Heart right ventricle (tissue), 16 donors: ENCODE measurements at regions not wholly inside any gene's neighbourhood (a gene's known extent, or its start where the extent isn't known, plus 50 kb on each side); places are given as distances from the start of the nearest gene placed in this dataset.

Source experiments
- ATAC-seq, 8 donors: fragments of 200-7000 bp; cut with Tn5 transposase; one replicate each; pipeline ENCODE4 v1.9.1; 2020; ENCODE audit warnings: mild to moderate bottlenecking in 8 of 8, moderate library complexity in 8 of 8, moderate number of reproducible peaks in 1 of 8
- DNase-seq, 2 donors: peaks; one replicate each; pipeline ENCODE4 v3.0.0-alpha.2; 2020
- H3K27ac ChIP-seq, 10 donors: fragments of 200-600 bp; sonication (generic) in 2 of 10; one replicate each; pipeline versions ENCODE4 v1.5.0 to v1.8.0; 2020 to 2022; ENCODE audit warnings: mild to moderate bottlenecking in 3 of 10
- H3K27me3 ChIP-seq, 7 donors: fragments of 200-600 bp; one replicate each; pipeline ENCODE4 v1.8.0; 2021 to 2022; ENCODE audit warnings: mild to moderate bottlenecking in 2 of 7
- H3K36me3 ChIP-seq, 9 donors: fragments of 200-600 bp; sonication (generic) in 1 of 9; one replicate each; pipeline versions ENCODE4 v1.5.0 to v1.8.0; 2020 to 2022; ENCODE audit warnings: mild to moderate bottlenecking in 2 of 9
- H3K4me1 ChIP-seq, 9 donors: fragments of 200-600 bp; sonication (generic) in 1 of 9; one replicate each; pipeline versions ENCODE4 v1.5.0 to v1.8.0; 2020 to 2022; ENCODE audit warnings: mild to moderate bottlenecking in 4 of 9
- H3K4me3 ChIP-seq, 10 donors: fragments of 200-600 bp; sonication (generic) in 2 of 10; one replicate each; pipeline versions ENCODE4 v1.5.0 to v1.8.0; 2020 to 2022; ENCODE audit warnings: mild to moderate bottlenecking in 7 of 10, moderate library complexity in 2 of 10
- H3K9me3 ChIP-seq, 11 donors: fragments of 200-600 bp in 10 of 11; sonication (generic) in 2 of 11; one replicate each; pipeline versions ENCODE4 v1.5.0 to v1.8.0; 2013 to 2022; ENCODE audit warnings: mild to moderate bottlenecking in 2 of 11, control low read depth in 1 of 11, moderate library complexity in 1 of 11
- WGBS, 2 donors: extraction: QIAGEN DNeasy Blood & Tissue Kit; methylation state at CpG; one replicate each; pipeline ENCODE4 v1.1.7; 2013; ENCODE audit warnings: inconsistent platforms in 1 of 2; 5-methylcytosine and 5-hydroxymethylcytosine counted together
- intact Hi-C, 10 donors: fragments of 100-400 bp; cut with DNase I; formaldehyde crosslinking; loops; one replicate each; pipeline versions ENCODE4 v1.11.1 to v1.14.2; 2022
- TF ChIP-seq, protein P1 (sequence below), 9 donors: fragments of 200-600 bp; sonication (generic) in 2 of 9; IDR thresholded peaks; one replicate each; pipeline versions ENCODE4 v1.5.0 to v1.8.0; 2021 to 2022; ENCODE audit warnings: antibody characterized with exemption in 9 of 9, mild to moderate bottlenecking in 5 of 9, moderate library complexity in 1 of 9
- donor health status: Arrhythmogenic right ventricular cardiomyopathy.
- donor health status: ischemic (EF 13 %, LVEDD 7.1; RV severe dilation, severe dysfunction).
- donor health status: healthy with polysubstance abuse.
- donor health status: DM: no; HTN: yes; CAD: no.
- donor health status: DM: no; HTN: no; CAD: no.
- donor health status: ischemic (EF 25% LVEDD 6.9; RV normal size, moderate dysfunction).
- donor health status: ischemic (EF 25% LVEDD 5.7; RV mildly dilated, moderate dysfunction).
- donor health status: healthy.
- donor health status: DM: yes; HTN: yes; CAD: no.
- donor health status: Ischemic cardiomyopathy.
- donor health status: ischemic (EF 35%, LVEDD 5.7; RV mildly dilated, moderate dysfunction).
- donor health status: nonischemic (EF 11% LVEDD 7.7; RV severe dilation, severe dysfunction).
- donor health status: DM: yes; HTN: yes; CAD: no.
- donor health status: PGD.
- donor health status: ischemic (EF 29% LVEDD 5.4; RV normal size, mild dysfunction).
- donor health status: nonischemic (EF 23%, LVEDD 6.1; RV moderate dilation, normal function).

DNA sequence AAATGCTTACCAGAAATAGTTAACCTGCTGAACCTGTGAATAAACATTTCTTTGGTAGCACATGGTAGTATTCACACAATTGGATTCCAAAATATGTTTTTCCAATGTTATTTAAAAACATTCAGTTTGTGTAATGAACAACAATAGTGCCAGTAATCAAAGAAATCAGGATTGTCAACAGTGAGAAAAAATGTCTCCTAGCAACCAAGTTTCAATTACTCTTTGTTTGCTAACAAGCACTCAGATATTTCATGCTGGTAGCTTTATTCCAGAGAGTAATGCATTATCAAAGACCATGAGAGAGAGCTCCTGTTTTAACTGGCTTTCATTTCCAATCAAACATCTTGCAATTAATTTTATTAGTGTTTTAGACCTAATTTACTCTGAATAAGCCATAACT, 768.1 kb upstream of the GRAMD2B start:
- Histone ChIP-seq H3K4me1 (peaks cover 0 to 13% (median 0%) of the 10 kb centered on the region in 9 donors), H3K27me3 (no peaks in the 10 kb centered on the region), H3K4me3 (no peak overlapping the region), H3K27ac (no peak overlapping the region), H3K9me3 (peaks cover 0 to 3% (median 0%) of the 10 kb centered on the region in 11 donors), H3K36me3 (no peaks in the 10 kb centered on the region)
- intact Hi-C loops: no loop called here
- DNase-seq (no peak), ATAC-seq (no peak)
- TF ChIP-seq, protein P1, sequence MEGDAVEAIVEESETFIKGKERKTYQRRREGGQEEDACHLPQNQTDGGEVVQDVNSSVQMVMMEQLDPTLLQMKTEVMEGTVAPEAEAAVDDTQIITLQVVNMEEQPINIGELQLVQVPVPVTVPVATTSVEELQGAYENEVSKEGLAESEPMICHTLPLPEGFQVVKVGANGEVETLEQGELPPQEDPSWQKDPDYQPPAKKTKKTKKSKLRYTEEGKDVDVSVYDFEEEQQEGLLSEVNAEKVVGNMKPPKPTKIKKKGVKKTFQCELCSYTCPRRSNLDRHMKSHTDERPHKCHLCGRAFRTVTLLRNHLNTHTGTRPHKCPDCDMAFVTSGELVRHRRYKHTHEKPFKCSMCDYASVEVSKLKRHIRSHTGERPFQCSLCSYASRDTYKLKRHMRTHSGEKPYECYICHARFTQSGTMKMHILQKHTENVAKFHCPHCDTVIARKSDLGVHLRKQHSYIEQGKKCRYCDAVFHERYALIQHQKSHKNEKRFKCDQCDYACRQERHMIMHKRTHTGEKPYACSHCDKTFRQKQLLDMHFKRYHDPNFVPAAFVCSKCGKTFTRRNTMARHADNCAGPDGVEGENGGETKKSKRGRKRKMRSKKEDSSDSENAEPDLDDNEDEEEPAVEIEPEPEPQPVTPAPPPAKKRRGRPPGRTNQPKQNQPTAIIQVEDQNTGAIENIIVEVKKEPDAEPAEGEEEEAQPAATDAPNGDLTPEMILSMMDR (IDR thresholded peaks at IDR 0.05): no peak

DNA sequence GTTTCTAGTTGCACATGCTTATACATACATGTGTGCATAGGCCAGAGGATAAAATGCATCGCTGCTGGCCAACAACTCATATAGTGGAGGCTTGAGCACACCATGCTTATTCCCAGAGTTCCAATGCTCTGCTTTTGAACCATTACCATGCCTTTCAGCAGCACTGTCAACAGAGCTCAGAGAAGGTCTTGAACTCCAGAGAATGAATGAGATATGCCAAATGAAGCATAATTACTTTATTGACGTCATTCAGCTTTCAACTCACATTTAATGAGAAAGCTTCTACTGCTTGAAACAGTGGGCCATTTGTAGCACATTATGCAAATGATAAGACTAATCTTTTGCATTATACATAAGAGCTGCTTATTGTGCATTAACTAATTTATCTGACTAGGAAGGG, 765.3 kb upstream of the GRAMD2B start:
- H3K36me3 ChIP-seq: no peaks in the 10 kb centered on the region
- DNase-seq (no peak), ATAC-seq (no peak)
- H3K4me3 ChIP-seq: no peak overlapping the region
- H3K9me3 ChIP-seq: peaks cover 0 to 3% (median 0%) of the 10 kb centered on the region in 11 donors
- 79 to 83% methylated on average over 2 of the region's 2 CpGs for WGBS, 2 donors
- peaks cover 0 to 16% (median 0%) of the 10 kb centered on the region in 9 donors for H3K4me1 ChIP-seq
- TF ChIP-seq, protein P1 (IDR thresholded peaks at IDR 0.05): no peak
- no peaks in the 10 kb centered on the region for H3K27me3 ChIP-seq
- intact Hi-C loops: no loop called here
- H3K27ac ChIP-seq: no peak overlapping the region

DNA sequence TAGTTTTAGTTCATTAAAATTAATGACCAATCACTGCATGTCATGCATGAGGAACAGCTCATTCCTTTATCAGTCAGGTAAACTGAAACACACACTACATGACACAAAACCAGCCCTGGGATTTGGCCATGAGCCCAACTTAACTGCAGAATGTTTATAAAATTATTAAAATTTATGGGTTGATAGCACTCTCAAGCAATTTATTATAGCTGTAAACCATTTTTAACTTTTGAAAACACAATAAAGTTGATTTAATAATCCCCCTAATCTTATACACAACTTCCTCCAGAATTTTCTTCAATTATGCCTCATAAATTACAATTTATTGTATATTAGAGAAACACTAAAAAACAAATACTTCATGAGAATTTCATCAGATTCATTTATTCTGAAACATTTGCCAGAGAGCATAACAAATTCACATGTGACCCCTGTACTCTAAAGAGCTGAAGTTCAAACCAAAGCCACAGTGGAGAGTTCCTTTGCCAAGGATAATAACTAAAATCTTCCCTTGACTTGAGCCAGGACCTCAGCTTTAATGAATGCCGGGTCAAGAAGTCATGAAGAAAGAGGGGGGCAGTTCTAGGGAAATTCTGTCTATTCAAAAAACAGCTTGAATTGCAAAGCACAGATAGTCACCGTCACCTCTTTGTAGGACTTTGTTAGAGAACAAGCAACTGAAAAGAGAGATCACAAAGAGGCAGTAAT, 763.7 kb upstream of the GRAMD2B start:
- TF ChIP-seq, protein P1 (IDR thresholded peaks at IDR 0.05): no peak
- intact Hi-C loops: no loop called here
- Histone ChIP-seq H3K9me3 (peaks cover 0 to 3% (median 0%) of the 10 kb centered on the region in 11 donors), H3K27ac (no peak overlapping the region), H3K27me3 (no peaks in the 10 kb centered on the region), H3K4me3 (no peak overlapping the region), H3K4me1 (peaks cover 0 to 16% (median 0%) of the 10 kb centered on the region in 9 donors), H3K36me3 (no peaks in the 10 kb centered on the region)
- whole genome bisulfite sequencing, 2 donors: 43 to 44% methylated on average over 2 of the region's 2 CpGs
- ATAC-seq: peak in 6 of 8 donors; percentile 39 to 67 (median 50)
- DNase-seq: no peak

DNA sequence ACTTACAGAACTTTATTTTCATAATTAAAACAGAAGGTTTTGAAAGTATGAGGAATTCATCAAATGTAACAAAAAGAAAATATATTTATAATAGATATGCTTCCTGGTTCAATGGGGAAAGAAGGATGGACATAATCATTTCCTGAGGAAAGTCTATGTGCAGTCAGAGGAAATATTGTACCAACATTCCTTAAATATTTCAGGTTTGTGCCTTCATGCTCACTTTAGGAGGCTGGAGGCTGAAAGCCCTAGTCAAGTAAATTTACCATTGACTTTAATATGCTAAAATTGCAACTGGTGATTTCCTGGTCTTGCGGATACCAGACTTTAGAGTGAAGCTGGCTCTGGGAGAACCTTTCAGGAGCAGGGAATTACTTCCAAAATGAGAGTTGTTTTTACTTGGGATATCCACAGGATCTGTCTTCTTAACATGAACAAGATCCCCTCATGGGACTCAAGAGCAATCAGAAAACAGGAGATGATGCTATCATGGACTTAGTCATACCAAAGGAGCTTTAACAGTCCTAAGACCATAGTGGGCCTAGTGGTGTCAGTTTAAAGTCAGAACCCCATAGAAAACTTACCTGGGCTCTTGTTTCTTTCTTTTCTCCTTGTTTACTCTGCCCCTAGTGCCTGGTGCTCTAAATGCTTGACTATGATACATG, 762.8 kb upstream of the GRAMD2B start:
- TF ChIP-seq, protein P1 (IDR thresholded peaks at IDR 0.05): no peak
- H3K27ac ChIP-seq: no peak overlapping the region
- intact Hi-C loops: no loop called here
- ATAC-seq (no peak), DNase-seq (no peak)
- no peak overlapping the region for H3K4me3 ChIP-seq
- WGBS, 2 donors: 84 to 97% methylated on average over 1 of the region's 1 CpG
- no peaks in the 10 kb centered on the region for H3K27me3 ChIP-seq
- H3K36me3 ChIP-seq: no peaks in the 10 kb centered on the region
- H3K4me1 ChIP-seq: peaks cover 0 to 16% (median 0%) of the 10 kb centered on the region in 9 donors
- H3K9me3 ChIP-seq: peaks cover 0 to 3% (median 0%) of the 10 kb centered on the region in 11 donors
